DOHH2 (cell line): ENCODE measurements at regions not wholly inside any gene's neighbourhood (a gene's known extent, or its start where the extent isn't known, plus 50 kb on each side); places are given as distances from the start of the nearest gene placed in this dataset.

ENCODE experiments used
- H3F3A ChIP-seq: fragments of 200-600 bp; sonication (generic), shearing (Covaris generic); 2 replicates; pipeline ENCODE4 v1.6.0; 2016; ENCODE audit warnings: antibody characterized with exemption, mild to moderate bottlenecking; ENCODE audit not compliant: control insufficient read depth, insufficient read depth
- H3K27ac ChIP-seq: fragments of 200-600 bp; sonication (generic); 2 replicates; pipeline ENCODE4 v1.5.1; 2014; ENCODE audit warnings: low read depth, mild to moderate bottlenecking, low read length, moderate library complexity
- H3K27me3 ChIP-seq: fragments of 200-600 bp; sonication (generic); 2 replicates; pipeline ENCODE4 v1.6.1; 2014; ENCODE audit warnings: mild to moderate bottlenecking, low read length, mixed read lengths; ENCODE audit not compliant: control insufficient read depth
- H3K36me3 ChIP-seq: fragments of 200-600 bp; sonication (generic); 2 replicates; pipeline ENCODE4 v1.6.1; 2014; ENCODE audit warnings: mild to moderate bottlenecking, low read length, moderate library complexity, mixed read lengths; ENCODE audit not compliant: control insufficient read depth
- H3K4me1 ChIP-seq: fragments of 200-600 bp; sonication (generic); 2 replicates; pipeline ENCODE4 v1.6.1; 2014; ENCODE audit warnings: mild to moderate bottlenecking, low read length, mixed read lengths; ENCODE audit not compliant: control insufficient read depth
- H3K4me2 ChIP-seq: fragments of 200-600 bp; sonication (generic); 2 replicates; pipeline ENCODE4 v1.6.0; 2014; ENCODE audit warnings: mild to moderate bottlenecking, low read length, moderate library complexity
- H3K4me3 ChIP-seq: fragments of 200-600 bp; sonication (generic); 2 replicates; pipeline ENCODE4 v1.5.1; 2014; ENCODE audit warnings: mild to moderate bottlenecking, low read length, mixed read lengths
- H3K79me2 ChIP-seq: fragments of 200-600 bp; sonication (generic); 2 replicates; pipeline ENCODE4 v1.6.1; 2014; ENCODE audit warnings: mild to moderate bottlenecking, low read length, mixed read lengths; ENCODE audit not compliant: control insufficient read depth
- H3K9me2 ChIP-seq: fragments of 200-600 bp; sonication (generic); replicated peaks from 2 replicates; pipeline ENCODE4 v1.6.1; 2014; ENCODE audit warnings: mild to moderate bottlenecking, low read length, mixed read lengths; ENCODE audit not compliant: control insufficient read depth
- H3K9me3 ChIP-seq: fragments of 200-600 bp; sonication (generic); 2 replicates; pipeline ENCODE4 v1.6.1; 2014; ENCODE audit warnings: antibody characterized with exemption, low read length, mixed read lengths; ENCODE audit not compliant: control insufficient read depth, insufficient read depth
- H4K20me1 ChIP-seq: fragments of 200-600 bp; sonication (generic); 2 replicates; pipeline ENCODE4 v1.6.0; 2014; ENCODE audit warnings: low read depth, mild to moderate bottlenecking, antibody characterized with exemption, low read length, moderate library complexity; ENCODE audit not compliant: control insufficient read depth, insufficient read depth
- CTCF ChIP-seq: fragments of 200-600 bp; sonication (generic); IDR thresholded peaks from one replicate; pipeline ENCODE4 v1.5.1; 2014; ENCODE audit warnings: antibody characterized with exemption, mild to moderate bottlenecking, low read depth, low read length; ENCODE audit not compliant: poor library complexity, severe bottlenecking
- EZH2phosphoT487 ChIP-seq: fragments of 200-600 bp; sonication (generic); IDR thresholded peaks from 2 replicates; pipeline ENCODE4 v1.6.1; 2017; ENCODE audit warnings: borderline replicate concordance, mild to moderate bottlenecking, antibody characterized with exemption, low read length, moderate library complexity, mixed read lengths

GRCh38 chr12:131620946-131621681 is 89.8 kb upstream of the SFSWAP start:
- Histone ChIP-seq H3K4me1 (peaks cover 3% of the 10 kb centered on the region; the same call in 1 of the 2 replicates), H3K27ac (no peak overlapping the region), H3K4me2 (no peak overlapping the region), H3K27me3 (peaks cover 6% of the 10 kb centered on the region), H3K79me2 (no peaks in the 10 kb centered on the region), H3K36me3 (no peaks in the 10 kb centered on the region), H3K4me3 (no peak overlapping the region), H3K9me2 (no peaks in the 10 kb centered on the region), H3F3A (no peaks in the 10 kb centered on the region), H3K9me3 (0 out of 2 replicates have a peak, but pooled peaks cover 5% of the 10 kb centered on the region), H4K20me1 (no peaks in the 10 kb centered on the region)
- TF ChIP-seq EZH2phosphoT487 (no peak), CTCF (no peak)

GRCh38 chr12:131621701-131622421 is 89.0 kb upstream of the SFSWAP start:
- peaks cover 7% of the 10 kb centered on the region; the same call in 1 of the 2 replicates for H3K4me1 ChIP-seq
- H3K27me3 ChIP-seq, result peaks cover 6% of the 10 kb centered on the region
- H3K9me2 ChIP-seq, result no peaks in the 10 kb centered on the region
- no peaks in the 10 kb centered on the region for H3K36me3 ChIP-seq
- TF ChIP-seq CTCF (no peak), EZH2phosphoT487 (no peak)
- H3K4me2 ChIP-seq, result no peak overlapping the region
- no peaks in the 10 kb centered on the region for H4K20me1 ChIP-seq
- H3K27ac ChIP-seq, result no peak overlapping the region
- no peaks in the 10 kb centered on the region for H3F3A ChIP-seq
- no peak overlapping the region for H3K4me3 ChIP-seq
- H3K9me3 ChIP-seq, result 0 out of 2 replicates have a peak, but pooled peaks cover 5% of the 10 kb centered on the region
- H3K79me2 ChIP-seq, result no peaks in the 10 kb centered on the region

GRCh38 chr12:131622422-131622955 is 88.4 kb upstream of the SFSWAP start:
- no peaks in the 10 kb centered on the region for H3K36me3 ChIP-seq
- H3K4me1 ChIP-seq, result peaks cover 13% of the 10 kb centered on the region
- H3F3A ChIP-seq, result peaks cover 3% of the 10 kb centered on the region; the same call in 1 of the 2 replicates
- H3K9me3 ChIP-seq, result 0 out of 2 replicates have a peak, but pooled peaks cover 5% of the 10 kb centered on the region
- no peak overlapping the region for H3K4me3 ChIP-seq
- no peak overlapping the region for H3K4me2 ChIP-seq
- peaks cover 6% of the 10 kb centered on the region for H3K27me3 ChIP-seq
- no peak for TF ChIP-seq EZH2phosphoT487
- TF ChIP-seq CTCF, result no peak
- no peaks in the 10 kb centered on the region for H3K79me2 ChIP-seq
- no peaks in the 10 kb centered on the region for H3K9me2 ChIP-seq
- H4K20me1 ChIP-seq, result no peaks in the 10 kb centered on the region
- H3K27ac ChIP-seq, result no peak overlapping the region
